DOHH2 (cell line): ENCODE measurements at regions not wholly inside any gene's neighbourhood (a gene's known extent, or its start where the extent isn't known, plus 50 kb on each side); places are given as distances from the start of the nearest gene placed in this dataset.

ENCODE experiments used
- H3F3A ChIP-seq: fragments of 200-600 bp; sonication (generic), shearing (Covaris generic); 2 replicates; pipeline ENCODE4 v1.6.0; 2016; ENCODE audit warnings: antibody characterized with exemption, mild to moderate bottlenecking; ENCODE audit not compliant: control insufficient read depth, insufficient read depth
- H3K27ac ChIP-seq: fragments of 200-600 bp; sonication (generic); 2 replicates; pipeline ENCODE4 v1.5.1; 2014; ENCODE audit warnings: low read depth, mild to moderate bottlenecking, low read length, moderate library complexity
- H3K27me3 ChIP-seq: fragments of 200-600 bp; sonication (generic); 2 replicates; pipeline ENCODE4 v1.6.1; 2014; ENCODE audit warnings: mild to moderate bottlenecking, low read length, mixed read lengths; ENCODE audit not compliant: control insufficient read depth
- H3K36me3 ChIP-seq: fragments of 200-600 bp; sonication (generic); 2 replicates; pipeline ENCODE4 v1.6.1; 2014; ENCODE audit warnings: mild to moderate bottlenecking, low read length, moderate library complexity, mixed read lengths; ENCODE audit not compliant: control insufficient read depth
- H3K4me1 ChIP-seq: fragments of 200-600 bp; sonication (generic); 2 replicates; pipeline ENCODE4 v1.6.1; 2014; ENCODE audit warnings: mild to moderate bottlenecking, low read length, mixed read lengths; ENCODE audit not compliant: control insufficient read depth
- H3K4me2 ChIP-seq: fragments of 200-600 bp; sonication (generic); 2 replicates; pipeline ENCODE4 v1.6.0; 2014; ENCODE audit warnings: mild to moderate bottlenecking, low read length, moderate library complexity
- H3K4me3 ChIP-seq: fragments of 200-600 bp; sonication (generic); 2 replicates; pipeline ENCODE4 v1.5.1; 2014; ENCODE audit warnings: mild to moderate bottlenecking, low read length, mixed read lengths
- H3K79me2 ChIP-seq: fragments of 200-600 bp; sonication (generic); 2 replicates; pipeline ENCODE4 v1.6.1; 2014; ENCODE audit warnings: mild to moderate bottlenecking, low read length, mixed read lengths; ENCODE audit not compliant: control insufficient read depth
- H3K9me2 ChIP-seq: fragments of 200-600 bp; sonication (generic); replicated peaks from 2 replicates; pipeline ENCODE4 v1.6.1; 2014; ENCODE audit warnings: mild to moderate bottlenecking, low read length, mixed read lengths; ENCODE audit not compliant: control insufficient read depth
- H3K9me3 ChIP-seq: fragments of 200-600 bp; sonication (generic); 2 replicates; pipeline ENCODE4 v1.6.1; 2014; ENCODE audit warnings: antibody characterized with exemption, low read length, mixed read lengths; ENCODE audit not compliant: control insufficient read depth, insufficient read depth
- H4K20me1 ChIP-seq: fragments of 200-600 bp; sonication (generic); 2 replicates; pipeline ENCODE4 v1.6.0; 2014; ENCODE audit warnings: low read depth, mild to moderate bottlenecking, antibody characterized with exemption, low read length, moderate library complexity; ENCODE audit not compliant: control insufficient read depth, insufficient read depth
- EZH2phosphoT487 ChIP-seq: fragments of 200-600 bp; sonication (generic); IDR thresholded peaks from 2 replicates; pipeline ENCODE4 v1.6.1; 2017; ENCODE audit warnings: borderline replicate concordance, mild to moderate bottlenecking, antibody characterized with exemption, low read length, moderate library complexity, mixed read lengths
- TF ChIP-seq, protein P1 (sequence below): fragments of 200-600 bp; sonication (generic); IDR thresholded peaks from one replicate; pipeline ENCODE4 v1.5.1; 2014; ENCODE audit warnings: antibody characterized with exemption, mild to moderate bottlenecking, low read depth, low read length; ENCODE audit not compliant: poor library complexity, severe bottlenecking

DNA sequence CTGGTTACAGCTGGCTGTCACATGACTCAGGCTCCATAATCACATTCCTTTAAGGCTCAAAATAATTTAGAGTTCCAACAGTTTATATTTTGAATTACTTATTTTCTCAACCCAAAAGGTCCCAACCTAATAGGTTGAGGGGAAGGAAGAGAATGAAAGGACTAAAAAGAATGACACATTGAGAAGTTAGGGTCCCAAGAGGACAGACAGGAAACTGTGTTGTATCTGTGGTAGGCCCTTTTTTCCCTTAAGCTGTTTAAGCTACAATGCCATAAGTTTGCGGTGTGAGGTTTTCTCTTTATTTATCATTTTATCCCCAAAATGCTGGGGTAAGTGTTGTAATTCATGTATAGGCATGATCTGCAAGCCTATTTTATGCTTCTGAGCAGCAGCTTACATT is 290.2 kb downstream of the ZNF674 start:
- Histone ChIP-seq H3K36me3 (no peaks in the 10 kb centered on the region), H3K79me2 (no peaks in the 10 kb centered on the region), H3K4me3 (no peak overlapping the region), H4K20me1 (no peaks in the 10 kb centered on the region), H3K9me3 (no peaks in the 10 kb centered on the region), H3F3A (no peaks in the 10 kb centered on the region), H3K4me1 (no peaks in the 10 kb centered on the region), H3K4me2 (no peak overlapping the region), H3K27ac (no peak overlapping the region), H3K27me3 (no peaks in the 10 kb centered on the region), H3K9me2 (no peaks in the 10 kb centered on the region)
- no peak for TF ChIP-seq EZH2phosphoT487
- TF ChIP-seq, protein P1, sequence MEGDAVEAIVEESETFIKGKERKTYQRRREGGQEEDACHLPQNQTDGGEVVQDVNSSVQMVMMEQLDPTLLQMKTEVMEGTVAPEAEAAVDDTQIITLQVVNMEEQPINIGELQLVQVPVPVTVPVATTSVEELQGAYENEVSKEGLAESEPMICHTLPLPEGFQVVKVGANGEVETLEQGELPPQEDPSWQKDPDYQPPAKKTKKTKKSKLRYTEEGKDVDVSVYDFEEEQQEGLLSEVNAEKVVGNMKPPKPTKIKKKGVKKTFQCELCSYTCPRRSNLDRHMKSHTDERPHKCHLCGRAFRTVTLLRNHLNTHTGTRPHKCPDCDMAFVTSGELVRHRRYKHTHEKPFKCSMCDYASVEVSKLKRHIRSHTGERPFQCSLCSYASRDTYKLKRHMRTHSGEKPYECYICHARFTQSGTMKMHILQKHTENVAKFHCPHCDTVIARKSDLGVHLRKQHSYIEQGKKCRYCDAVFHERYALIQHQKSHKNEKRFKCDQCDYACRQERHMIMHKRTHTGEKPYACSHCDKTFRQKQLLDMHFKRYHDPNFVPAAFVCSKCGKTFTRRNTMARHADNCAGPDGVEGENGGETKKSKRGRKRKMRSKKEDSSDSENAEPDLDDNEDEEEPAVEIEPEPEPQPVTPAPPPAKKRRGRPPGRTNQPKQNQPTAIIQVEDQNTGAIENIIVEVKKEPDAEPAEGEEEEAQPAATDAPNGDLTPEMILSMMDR, result no peak

DNA sequence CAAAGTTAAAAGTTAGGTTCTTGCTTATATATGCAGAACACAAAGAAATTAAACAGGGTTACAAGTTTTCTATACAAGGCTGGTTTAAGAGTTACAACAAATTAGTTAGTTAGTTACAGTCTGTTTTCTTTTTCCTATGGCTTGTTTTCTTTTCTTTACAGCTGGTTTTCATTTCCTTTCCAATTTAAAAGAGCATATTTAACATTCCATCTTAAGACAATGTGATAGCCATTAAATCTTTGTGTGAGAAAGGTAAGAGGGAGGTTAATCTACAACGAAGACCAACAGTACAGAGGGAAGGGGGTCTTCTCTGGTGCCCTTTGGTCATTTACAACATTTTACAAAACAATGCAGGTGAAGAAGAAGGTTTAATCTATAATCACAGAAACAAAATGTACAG is 290.6 kb downstream of the ZNF674 start:
- Histone ChIP-seq H3K36me3 (no peaks in the 10 kb centered on the region), H3K4me1 (no peaks in the 10 kb centered on the region), H3K27me3 (no peaks in the 10 kb centered on the region), H3K9me3 (no peaks in the 10 kb centered on the region), H3F3A (no peaks in the 10 kb centered on the region), H3K4me2 (no peak overlapping the region), H3K4me3 (no peak overlapping the region), H3K9me2 (no peaks in the 10 kb centered on the region), H4K20me1 (no peaks in the 10 kb centered on the region), H3K27ac (no peak overlapping the region), H3K79me2 (no peaks in the 10 kb centered on the region)
- TF ChIP-seq EZH2phosphoT487, result no peak
- TF ChIP-seq, protein P1, result no peak

DNA sequence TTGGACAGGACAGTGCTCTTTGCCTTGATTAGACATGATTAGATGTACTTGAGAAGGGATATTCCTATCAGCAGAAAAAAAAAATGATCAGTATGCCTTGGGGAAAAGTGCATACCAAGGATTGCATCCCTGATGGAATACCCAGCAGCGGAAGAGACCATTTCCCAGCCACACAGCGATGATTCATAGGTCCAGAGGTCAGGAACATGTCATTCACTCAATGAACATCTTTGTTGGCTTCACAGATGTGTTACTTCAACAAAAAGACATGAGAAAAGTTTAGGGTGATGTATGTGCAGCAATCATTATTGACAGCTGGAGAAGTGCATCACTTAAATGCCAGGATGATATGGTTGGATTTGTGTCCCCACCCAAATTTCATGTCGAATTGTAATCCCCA is 293.5 kb downstream of the ZNF674 start:
- Histone ChIP-seq H3K79me2 (no peaks in the 10 kb centered on the region), H3K9me3 (no peaks in the 10 kb centered on the region), H3K4me3 (no peak overlapping the region), H4K20me1 (no peaks in the 10 kb centered on the region), H3K4me2 (no peak overlapping the region), H3K36me3 (no peaks in the 10 kb centered on the region), H3K4me1 (no peaks in the 10 kb centered on the region), H3K9me2 (no peaks in the 10 kb centered on the region), H3K27me3 (no peaks in the 10 kb centered on the region), H3F3A (no peaks in the 10 kb centered on the region), H3K27ac (no peak overlapping the region)
- no peak for TF ChIP-seq EZH2phosphoT487
- TF ChIP-seq, protein P1, result no peak

DNA sequence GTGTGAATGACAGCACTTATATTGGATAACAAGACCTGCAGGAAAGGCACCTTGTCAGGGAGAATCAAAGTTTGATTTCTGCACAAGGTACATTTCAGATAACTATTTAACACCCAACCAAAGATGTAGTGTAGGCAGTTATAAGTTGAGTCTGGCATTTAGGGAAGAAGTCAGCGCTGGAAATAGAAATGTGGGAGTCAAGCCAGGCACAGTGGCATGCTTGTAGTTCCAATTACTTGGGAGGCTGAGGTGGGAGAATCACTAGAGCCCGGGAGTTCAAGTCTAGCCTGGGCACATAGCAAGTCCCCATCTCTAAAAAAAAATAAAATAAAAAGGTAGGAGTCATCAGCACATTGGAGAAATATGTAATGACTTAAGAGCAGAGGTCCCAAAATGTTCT is 295.1 kb downstream of the ZNF674 start:
- no peak overlapping the region for H3K4me3 ChIP-seq
- H3K27ac ChIP-seq, result no peak overlapping the region
- no peaks in the 10 kb centered on the region for H3K9me3 ChIP-seq
- no peaks in the 10 kb centered on the region for H4K20me1 ChIP-seq
- H3K4me2 ChIP-seq, result no peak overlapping the region
- H3F3A ChIP-seq, result no peaks in the 10 kb centered on the region
- TF ChIP-seq EZH2phosphoT487, result no peak
- TF ChIP-seq, protein P1, result no peak
- H3K79me2 ChIP-seq, result no peaks in the 10 kb centered on the region
- H3K27me3 ChIP-seq, result no peaks in the 10 kb centered on the region
- H3K4me1 ChIP-seq, result no peaks in the 10 kb centered on the region
- no peaks in the 10 kb centered on the region for H3K36me3 ChIP-seq
- no peaks in the 10 kb centered on the region for H3K9me2 ChIP-seq
